ENCODE measurements at regions not wholly inside any gene's neighbourhood (a gene's known extent, or its start where the extent isn't known, plus 50 kb on each side); places are given as distances from the start of the nearest gene placed in this dataset.
"Not testable (repeated sequence)": the region's sequence is repeated elsewhere in the genome, so short reads cannot be mapped to it uniquely, and the experiment has no call there.

DNA sequence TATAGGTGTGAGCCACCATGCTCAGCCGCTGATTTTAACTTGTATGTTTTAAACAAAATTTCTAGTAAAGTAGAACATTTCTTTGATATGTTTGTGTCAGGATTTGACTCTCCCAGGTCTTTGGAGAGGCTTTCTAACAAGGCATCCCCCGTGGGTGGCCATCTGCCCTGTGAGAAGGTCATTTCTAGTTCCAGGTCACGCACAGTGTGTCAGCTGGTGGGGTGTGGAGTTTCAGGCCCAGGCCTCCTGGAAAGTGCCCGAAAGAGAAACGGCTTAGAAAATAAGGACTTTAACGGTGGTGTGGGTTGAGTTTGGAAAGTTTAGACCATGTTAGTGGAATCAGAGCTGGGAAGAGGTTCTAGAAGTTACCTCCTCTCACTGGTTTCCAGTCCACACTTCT lies 61.0 kb downstream of the SPDYE17 start:
- not testable (repeated sequence) for DNase-seq

DNA sequence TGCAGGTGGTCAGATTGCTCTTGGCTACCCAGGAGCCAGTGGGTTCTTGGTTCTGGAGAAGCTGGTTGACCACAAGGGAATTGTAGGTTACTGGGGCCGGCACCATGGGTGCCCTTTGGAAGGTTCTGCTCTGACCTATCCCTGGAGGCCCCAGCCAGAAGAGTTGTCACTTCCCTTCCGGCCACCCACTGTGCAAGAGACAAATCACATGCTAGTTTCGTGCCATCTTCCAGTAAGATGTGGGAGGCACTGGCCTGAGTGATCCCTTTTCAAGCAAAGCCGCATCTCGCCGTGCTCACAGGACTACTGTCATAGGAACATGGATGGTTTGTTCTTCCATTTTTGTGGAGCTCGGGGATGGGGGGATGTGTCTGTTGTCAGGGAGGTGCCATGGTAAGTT lies 62.3 kb downstream of the SPDYE17 start:
- not testable (repeated sequence) for DNase-seq

DNA sequence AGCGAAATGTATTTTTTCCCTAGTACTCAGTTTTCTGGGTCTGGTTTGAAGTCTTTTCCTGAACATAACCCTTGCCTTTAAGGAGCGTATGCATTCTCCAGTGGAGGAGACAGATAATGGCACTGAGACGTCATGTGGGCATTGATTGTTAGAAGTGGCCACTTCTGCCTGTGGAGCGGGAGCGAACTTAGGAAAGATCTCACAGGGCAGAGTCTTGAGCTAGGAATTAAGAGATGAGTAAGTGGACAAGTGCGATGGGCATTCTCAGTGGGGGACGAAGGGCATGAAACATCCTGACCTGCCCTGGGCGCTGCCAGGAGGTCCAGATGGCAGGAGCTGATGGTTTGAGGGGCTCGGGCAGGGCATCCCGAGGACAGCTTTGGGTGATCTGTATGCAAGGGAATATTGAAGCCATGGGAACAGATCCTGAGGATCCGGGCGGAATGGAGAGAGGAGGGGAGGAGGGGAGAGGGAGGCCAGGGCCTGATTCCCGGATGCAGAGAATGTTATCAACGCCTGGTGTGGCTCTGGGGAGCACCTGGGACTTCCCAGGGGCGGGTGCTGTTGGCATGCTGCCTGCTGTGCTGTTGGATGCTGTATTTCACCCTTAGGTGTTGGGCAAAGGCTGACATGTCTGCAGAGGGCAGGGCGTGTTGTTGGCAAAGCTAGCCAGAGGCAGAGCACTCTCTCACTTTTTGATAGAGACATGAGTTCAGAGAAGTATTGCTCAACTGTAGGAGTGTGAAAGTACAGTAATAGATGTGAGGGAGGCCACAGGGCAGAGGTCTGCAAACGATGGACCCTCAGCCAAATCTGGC lies 66.2 kb downstream of the SPDYE17 start:
- not testable (repeated sequence) for DNase-seq

DNA sequence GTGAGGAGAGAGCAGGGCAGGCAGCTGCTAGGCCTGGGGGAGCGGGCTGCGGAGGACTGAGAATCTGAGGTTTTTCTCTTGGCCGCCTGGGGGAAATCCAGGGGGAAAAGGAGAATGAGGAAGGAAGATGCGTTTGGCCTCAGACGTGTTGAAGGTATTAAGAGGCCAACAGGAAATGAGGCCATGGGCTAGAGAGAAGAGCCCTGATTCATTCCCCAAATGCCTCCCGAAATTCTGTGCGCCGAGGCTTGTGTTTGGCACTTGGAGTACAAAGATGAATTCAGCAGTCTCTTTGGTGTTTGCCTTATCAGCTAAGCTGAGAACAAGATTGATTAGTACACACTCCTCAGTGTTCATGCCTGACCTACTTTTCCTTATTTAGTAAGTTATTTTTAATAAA lies 68.1 kb downstream of the SPDYE17 start:
- not testable (repeated sequence) for DNase-seq

DNA sequence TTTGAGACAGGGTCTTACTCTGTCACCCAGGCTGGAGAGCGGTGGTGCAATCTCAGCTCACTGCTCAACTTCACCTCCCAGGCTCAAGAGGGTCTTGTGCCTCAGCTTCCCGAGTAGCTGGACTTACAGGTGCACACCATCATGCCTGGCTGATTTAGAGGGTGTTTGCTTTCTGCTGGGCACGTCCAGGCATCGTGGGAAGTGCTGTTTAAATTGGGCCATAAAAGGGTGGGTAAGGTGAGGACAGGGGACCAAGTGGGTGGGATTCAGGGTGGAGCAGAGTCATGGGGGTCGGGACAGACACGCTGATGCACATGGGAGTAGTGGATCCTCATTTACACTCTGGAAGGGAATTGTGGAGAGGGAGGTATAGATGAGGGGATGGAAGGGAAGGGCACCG lies 69.1 kb downstream of the SPDYE17 start:
- not testable (repeated sequence) for DNase-seq

DNA sequence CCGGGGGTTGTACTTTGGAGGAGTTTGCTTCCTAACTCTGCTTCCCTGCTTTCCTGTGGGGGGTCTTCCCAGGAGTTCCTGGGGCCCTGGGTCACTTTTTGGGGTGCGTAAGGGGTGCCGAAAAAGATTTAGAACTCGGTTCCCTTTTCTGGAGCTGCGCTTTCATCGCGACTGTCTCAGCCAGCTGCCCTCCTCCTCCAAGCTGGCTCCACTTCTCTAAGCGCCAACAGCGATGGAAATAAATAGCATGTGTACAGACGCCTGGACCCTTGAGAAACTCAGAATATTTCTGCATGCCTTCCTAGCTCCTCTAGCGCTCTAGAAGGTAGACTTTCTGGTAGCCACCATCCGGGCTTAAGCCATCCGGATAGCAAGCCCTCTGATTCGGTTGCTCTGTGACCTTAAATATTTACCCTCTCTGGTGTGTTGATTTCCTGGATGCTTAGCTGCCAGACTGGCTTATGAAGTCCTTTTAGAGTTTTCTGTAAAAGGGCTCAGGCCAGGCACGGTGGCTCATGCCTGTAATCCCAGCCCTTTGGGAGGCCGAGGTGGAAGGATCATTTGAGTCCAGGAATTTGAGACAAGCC lies 71.7 kb downstream of the SPDYE17 start:
- not testable (repeated sequence) for DNase-seq

DNA sequence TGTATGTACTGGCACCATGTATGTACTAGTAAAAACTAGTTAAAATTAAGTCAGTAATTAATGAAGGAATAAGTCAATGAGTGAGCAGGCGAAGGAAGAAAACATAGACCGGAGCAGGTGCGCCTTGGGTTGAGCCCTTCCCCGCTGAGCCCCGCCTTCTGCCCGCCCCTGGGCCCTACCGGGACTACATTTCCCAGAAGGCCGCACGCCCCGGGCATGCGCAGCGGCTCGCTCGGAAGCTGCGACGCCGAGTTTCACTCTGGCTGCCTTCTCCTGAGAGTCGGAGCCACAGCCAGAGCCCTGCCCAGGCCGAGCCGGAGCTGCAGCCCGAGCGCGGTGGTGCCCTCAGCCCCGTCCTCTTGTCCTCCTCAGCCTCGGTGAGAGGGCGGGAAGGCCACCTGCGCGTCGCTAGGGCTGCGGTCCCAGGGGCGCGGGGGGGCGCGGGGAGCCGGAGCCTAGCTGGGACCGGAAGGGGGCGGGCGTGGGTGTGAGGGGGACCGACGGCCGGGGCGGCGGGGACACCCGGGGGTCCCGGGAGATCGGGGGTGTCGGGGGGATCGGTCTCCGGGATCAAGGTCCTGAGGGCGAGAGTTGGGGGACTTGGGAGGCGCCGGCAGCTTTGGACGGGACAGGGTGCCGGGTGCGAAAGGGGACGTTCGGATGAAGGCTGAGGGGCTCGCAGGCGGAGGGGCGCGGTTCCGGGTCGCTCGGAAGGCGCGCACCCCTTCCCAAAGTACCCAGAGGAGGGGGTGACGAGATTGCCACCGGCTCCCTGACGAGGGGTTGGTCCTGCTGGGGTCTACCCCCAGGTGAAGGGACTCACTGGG lies 72.4 kb downstream of the SPDYE17 start:
- DNase-seq: not testable (repeated sequence)

DNA sequence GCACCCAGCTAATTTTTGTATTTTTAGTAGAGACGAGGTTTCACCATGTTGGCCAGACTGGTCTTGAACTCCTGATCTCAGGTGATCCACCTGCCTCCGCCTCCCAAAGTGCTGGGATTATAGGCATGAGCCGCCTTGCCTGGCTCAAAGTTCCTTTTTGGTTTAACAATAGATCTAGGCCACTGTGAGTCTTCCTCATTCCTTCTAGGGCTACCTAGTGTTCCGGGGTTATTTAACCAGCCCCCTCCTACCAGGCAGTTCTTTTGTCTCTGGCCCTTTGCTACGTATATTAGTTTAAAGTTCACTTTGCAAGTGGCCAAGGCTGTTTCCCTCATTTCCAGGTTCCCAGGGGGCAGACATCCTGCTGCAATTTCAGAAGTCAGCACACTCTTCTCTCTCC lies 75.6 kb downstream of the SPDYE17 start:
- not testable (repeated sequence) for DNase-seq

DNA sequence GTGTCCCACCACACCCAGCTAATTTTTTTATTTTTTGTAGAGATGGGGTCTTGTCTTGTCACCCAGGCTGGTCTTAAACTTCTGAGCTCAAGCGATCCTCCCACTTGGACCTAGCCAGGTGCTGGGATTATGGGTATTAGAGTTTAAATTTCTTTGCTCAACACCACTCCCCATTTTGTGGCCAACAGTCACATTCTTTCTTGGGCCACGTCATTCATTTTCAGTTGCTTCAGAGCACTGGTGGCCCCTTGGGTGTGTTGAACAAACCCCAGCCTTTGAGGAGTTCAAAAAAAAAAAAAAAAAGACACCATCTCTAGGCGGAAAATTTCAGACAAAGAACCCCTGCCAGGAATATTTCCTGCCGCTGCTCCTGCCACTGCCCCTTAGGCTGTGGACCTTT lies 77.0 kb downstream of the SPDYE17 start:
- not testable (repeated sequence) for DNase-seq

DNA sequence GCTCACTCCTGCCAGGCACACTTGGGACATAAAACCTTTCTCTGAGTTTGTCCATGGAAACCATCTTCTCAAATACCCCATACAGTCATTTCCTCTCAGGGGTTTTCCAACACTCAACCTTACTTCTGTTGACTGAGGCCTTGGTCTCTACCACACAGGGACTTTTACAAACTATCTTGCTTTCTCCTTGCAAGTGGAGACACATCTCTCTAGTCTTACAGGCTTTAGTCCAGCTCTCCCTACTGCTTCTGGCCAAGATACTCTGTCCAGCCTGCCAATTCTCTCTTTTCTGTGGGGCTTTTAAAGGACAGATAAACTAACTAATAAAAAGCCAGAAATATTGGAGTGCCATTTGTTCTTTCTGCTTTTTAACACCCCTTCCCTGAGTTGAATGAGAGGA lies 87.6 kb downstream of the SPDYE17 start:
- DNase-seq: not testable (repeated sequence)

DNA sequence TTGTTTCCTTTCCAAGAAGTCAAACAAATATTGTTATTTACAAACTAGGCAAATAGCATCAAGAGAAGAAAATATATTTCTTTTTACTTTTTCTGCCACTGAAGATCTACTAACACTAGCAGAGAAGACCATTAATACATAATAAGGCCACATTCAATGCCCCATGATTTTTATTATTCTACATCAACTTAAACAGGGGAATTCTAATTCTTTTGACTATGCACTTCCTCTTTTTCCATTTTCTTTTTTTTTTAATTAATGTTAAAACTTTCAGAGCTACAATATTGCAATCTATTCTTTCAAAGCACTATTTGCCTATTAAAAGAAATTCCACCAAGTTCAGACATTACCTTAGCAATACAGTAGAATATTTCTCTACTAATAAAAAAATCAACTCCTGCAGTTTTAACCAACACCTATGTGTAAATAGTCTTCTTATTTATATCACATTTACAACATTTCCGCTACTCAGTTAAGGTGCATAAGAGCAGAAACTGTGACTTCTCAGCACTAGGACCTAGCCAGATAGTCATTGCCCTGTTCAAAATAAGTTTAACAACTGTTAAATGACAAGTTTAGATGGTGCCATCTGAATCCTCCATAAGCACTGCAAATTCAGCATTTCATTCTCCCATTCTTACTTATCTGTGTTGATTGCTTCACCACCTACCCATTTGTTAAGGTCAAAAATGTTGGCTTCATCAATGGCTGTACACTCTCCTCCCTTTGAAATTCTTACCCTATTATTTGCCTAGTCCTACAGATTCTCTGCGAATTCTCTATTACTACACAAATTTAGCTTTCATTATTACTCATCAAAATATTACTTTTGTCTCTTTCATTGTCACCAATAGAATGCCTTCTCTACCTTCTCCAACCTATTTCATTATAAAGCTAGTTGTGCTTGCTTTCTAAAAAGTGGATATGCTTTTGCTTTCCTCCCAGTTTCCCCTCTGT lies 90.1 kb downstream of the SPDYE17 start:
- DNase-seq: not testable (repeated sequence)

DNA sequence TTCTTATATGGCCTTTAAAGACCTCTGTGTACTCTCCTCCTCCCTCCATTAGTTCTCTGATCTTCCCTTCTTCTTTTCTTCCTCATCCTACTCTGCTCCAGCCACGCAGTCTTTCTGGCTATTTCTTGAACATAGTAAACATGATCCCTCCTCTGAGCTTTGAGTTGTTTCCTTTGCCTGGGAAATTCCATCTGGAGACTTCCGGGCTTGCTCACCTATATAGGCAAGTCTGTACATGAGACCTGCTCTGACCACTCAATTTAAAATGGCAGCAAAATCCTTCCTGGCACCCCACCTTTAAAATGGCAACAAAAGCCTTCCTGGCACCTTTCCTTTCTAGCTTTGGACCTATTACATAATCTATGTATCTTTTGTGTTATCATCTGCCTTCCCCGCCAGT lies 94.4 kb downstream of the SPDYE17 start:
- DNase-seq: not testable (repeated sequence)

DNA sequence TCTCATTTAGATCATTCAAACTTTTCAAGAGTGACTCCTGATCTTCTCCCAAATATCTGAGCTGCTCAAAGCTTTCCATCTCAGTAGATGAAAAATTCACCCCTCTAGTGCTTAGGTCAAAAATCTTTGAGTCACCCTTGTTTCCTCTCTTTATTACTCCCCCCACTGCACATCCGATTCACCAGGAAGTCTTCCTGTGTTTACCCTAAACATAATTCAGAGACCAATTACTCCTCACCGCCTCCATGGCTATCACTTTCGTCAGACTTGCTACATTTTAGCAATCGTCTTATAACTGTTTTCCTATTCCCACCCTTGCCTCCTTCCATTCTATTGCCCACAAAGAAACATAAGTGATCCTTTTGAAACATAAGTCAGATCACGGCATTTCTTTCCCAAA lies 94.8 kb downstream of the SPDYE17 start:
- not testable (repeated sequence) for DNase-seq

DNA sequence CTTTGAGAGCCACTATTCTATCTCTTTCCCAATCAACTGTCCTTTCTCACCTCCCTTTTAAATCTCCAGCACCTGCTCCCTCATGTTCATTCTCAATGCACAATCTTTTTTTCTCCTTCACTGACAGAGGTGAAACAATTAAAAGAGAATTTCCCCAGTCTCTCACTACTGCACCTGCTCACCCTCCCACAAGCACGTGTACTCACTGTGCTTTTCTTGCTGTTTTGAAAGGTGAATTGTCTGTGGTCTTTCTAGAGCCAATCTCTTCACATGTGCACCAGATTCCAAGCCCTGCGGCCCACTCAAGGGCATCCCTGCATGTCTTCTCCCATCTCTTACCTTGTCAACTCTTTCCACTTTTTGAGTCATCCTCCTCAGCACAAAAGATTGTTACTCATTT lies 95.8 kb downstream of the SPDYE17 start:
- DNase-seq: not testable (repeated sequence)

DNA sequence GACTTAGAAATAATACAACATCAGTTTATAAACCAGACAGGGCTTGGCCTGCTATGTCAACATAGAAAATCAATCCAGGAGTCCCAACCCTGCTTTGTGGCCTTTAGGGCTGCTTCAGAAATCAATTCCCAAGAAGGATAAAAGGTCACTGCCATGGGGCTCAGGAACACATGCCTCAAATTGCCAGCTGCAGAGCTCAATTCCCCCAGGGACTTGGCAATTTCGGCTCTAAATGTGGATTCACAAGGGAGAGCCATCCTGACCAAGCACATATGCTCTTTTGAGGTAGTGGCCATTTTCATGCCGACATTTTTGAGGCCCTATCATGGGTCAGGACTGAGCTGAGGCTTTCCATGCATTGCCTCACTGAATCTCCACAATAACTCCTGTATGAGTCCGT lies 97.5 kb downstream of the SPDYE17 start:
- not testable (repeated sequence) for DNase-seq

DNA sequence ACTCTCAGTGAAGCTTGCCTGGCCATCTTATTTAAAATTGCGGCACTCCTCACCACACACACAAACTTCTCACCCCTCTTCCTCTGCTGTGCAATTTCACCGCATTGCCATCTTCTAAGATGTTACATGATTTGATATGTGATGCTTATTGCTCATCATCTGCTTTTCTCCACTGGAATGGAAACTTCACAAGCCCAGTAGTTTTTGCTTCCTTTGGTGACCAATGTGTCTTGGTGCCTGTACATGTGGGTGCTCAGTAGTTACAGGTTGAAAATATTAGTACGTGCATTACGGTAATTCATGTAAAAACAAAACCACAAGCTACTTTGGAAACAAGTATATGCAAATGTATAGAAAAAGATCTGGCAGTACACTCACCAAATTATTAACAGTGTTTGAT lies 99.2 kb downstream of the SPDYE17 start:
- not testable (repeated sequence) for DNase-seq

DNA sequence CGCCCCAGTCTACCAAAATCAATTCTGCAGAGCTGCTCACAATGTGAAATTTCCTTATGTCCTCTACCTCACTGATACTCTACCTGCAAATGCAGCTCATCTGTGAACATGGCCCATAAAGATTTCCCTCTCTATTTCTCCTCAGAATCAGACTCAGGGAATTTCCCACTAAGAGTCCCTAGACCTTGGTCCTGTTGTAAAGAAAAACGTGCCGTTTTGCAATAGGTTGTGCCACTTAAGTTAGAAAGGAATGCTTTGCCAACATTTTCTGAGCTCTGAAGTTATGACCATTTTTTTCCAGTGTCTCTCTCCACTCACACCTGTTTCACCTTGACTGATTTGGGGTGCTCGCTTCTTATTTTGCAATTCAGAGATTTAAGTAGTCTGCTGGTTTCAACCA lies 100.7 kb downstream of the SPDYE17 start:
- not testable (repeated sequence) for DNase-seq

DNA sequence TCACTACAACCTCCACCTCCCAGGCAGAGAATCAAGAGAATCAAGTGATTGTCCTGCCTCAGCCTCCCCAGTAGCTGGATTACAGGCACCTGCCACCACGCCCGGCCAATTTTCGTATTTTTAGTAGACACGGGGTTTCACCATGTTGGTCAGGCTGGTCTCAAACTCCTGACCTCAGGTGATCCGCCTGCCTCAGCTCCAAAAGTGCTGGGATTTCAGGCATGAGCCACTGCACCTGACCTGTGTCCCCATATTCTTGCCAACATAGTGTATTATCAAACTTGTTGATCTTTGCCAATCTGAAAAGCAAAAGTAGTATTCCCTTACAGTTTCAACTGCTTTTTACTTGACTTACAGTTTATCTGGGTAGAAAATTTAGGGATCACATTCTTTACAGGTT lies 101.7 kb downstream of the SPDYE17 start:
- not testable (repeated sequence) for DNase-seq

DNA sequence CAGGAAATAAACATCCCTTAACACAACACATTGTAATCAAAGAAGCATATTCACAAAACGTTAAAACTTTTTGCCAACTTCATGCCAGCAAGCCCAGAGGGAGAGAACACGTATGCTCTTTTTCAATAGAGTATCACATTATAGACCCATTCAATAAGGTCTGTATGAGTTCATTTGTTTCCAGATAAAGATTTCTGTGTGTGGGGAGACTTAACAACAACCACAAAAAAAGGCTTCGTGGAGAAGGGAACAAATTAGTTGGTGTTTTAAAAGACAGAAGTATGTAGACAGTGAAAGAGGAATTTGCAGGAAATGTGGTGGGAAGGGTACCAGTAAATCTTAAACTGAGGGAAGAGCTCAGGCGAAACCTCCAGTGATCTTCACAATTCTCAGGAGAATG lies 103.4 kb downstream of the SPDYE17 start:
- not testable (repeated sequence) for DNase-seq

DNA sequence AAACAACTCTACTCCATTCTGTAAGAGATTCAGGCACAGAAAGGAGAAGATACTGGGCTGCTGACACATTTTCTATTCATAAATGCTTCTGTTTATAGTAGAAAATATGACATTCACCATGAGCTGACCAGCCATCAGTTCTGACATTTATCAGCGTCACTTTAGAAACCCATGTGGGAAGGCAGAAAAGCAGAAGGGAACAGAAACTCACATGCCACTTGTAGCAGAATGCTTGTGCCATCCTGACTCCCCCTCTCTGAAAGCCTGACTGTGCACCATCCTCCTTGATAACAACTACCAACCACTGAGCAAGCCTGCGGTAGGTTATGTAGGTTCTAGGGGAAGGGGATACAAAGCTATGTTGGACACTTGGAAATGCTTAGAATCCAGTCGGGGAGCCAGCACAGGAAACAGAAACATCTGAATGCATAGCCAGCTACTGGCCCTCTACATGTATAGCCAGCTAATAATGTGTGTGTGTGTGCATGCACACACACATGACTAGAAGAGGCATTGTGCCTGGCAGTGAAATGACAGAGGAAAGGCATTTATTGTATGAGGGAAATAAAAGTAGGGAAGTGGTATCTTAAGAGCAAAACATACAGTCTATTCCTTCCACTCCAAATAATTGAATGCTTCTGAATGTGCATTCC lies 104.3 kb downstream of the SPDYE17 start:
- not testable (repeated sequence) for DNase-seq

DNA sequence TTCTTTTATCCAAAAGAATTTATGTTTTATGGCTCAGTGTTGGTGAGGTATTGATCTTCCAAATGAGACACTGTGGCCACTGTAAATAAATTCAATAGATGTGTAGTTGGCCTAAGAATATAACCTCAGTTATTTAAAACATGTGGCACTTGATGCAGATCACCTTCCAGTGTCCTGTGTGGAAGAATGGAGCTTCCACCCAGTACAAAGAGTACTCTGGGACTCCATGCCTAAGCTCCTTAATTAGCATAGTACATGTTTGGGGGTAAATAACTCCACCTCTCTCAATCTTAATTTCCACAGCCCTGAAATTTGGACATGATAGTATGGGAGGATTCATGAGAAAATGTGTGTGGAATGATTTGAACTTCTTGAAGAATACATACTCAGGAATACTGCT lies 105.7 kb downstream of the SPDYE17 start:
- not testable (repeated sequence) for DNase-seq

DNA sequence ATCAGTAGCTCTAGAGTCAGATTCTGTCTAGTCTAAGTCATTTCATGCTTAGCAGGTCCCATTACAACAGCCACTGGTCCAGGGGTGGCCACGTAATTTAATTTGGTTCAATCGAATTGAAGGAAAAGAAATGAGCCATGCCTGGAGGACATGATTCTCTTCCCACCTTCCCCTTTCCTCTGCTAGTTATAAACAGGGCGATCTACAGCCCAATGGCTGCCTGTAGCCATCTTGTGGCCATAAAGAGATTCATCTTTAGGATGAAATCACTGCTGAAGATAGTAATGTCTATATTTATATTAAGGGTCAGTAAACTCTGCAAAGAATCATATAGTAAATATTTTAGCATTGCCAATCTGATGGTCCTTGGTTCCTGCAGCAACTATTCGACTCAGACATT lies 107.4 kb downstream of the SPDYE17 start:
- DNase-seq: peak; percentile 9
